Tibial nerve (tissue), 4 donors: ENCODE measurements at regions not wholly inside any gene's neighbourhood (a gene's known extent, or its start where the extent isn't known, plus 50 kb on each side); places are given as distances from the start of the nearest gene placed in this dataset.

Experiments used
- CTCF ChIP-seq, 5 experiments: fragments of 200-600 bp in 3 of 5; fragments of 450-650 bp in 2 of 5; sonication (generic) in 3 of 5; IDR thresholded peaks; one replicate each; pipeline ENCODE4 v1.5.1; 2016 to 2019; ENCODE audit warnings: antibody characterized with exemption in 5 of 5, mild to moderate bottlenecking in 3 of 5, moderate library complexity in 2 of 5
- EP300 ChIP-seq, 2 donors: sonication (generic); formaldehyde crosslinking; IDR thresholded peaks; one replicate each; pipeline ENCODE4 v1.6.1; 2017; ENCODE audit warnings: antibody characterized with exemption in 2 of 2, mild to moderate bottlenecking in 1 of 2
- POLR2A ChIP-seq, 2 donors: fragments of 450-650 bp; IDR thresholded peaks; one replicate each; pipeline ENCODE4 v1.6.1; 2017; ENCODE audit warnings: antibody characterized with exemption in 2 of 2, mild to moderate bottlenecking in 2 of 2, moderate library complexity in 2 of 2

GRCh38 chr11:25485315-25485714, 846.6 kb upstream of the ANO3 start:
- TF ChIP-seq CTCF (IDR thresholded peaks at IDR 0.05) (no peak), POLR2A (IDR thresholded peaks at IDR 0.05) (no peak), EP300 (IDR thresholded peaks at IDR 0.05) (no peak)
